Prostate gland (tissue), 2 donors: ENCODE measurements at regions not wholly inside any gene's neighbourhood (a gene's known extent, or its start where the extent isn't known, plus 50 kb on each side); places are given as distances from the start of the nearest gene placed in this dataset.

ENCODE experiments used
- DNase-seq: peaks from one replicate; pipeline ENCODE4 v3.0.0-alpha.2; 2019; ENCODE audit warnings: low spot score
- H3K27ac ChIP-seq, 2 donors: fragments of 200-600 bp; sonication (generic); 2 replicates each; pipeline ENCODE4 v1.5.1; 2017 to 2019
- H3K27me3 ChIP-seq: fragments of 200-600 bp; sonication (generic); replicated peaks from 2 replicates; pipeline ENCODE4 v1.5.1; 2019; ENCODE audit not compliant: insufficient read depth
- H3K36me3 ChIP-seq, 2 donors: fragments of 200-600 bp; sonication (generic); 1 replicate in 1 of 2; 2 replicates in 1 of 2; pipeline versions ENCODE4 v1.5.1 to v1.8.1; 2017 to 2019
- H3K4me1 ChIP-seq: fragments of 200-600 bp; sonication (generic); replicated peaks from 2 replicates; pipeline ENCODE4 v1.5.1; 2019
- H3K4me3 ChIP-seq, 2 donors: fragments of 200-600 bp; sonication (generic); 2 replicates each; pipeline ENCODE4 v1.5.1; 2017 to 2019
- H3K9me3 ChIP-seq: fragments of 200-600 bp; sonication (generic); 2 replicates; pipeline ENCODE4 v1.5.1; 2017
- CTCF ChIP-seq, 4 experiments: fragments of 200-600 bp in 2 of 4; fragments of 450-650 bp in 2 of 4; sonication (generic) in 2 of 4; IDR thresholded peaks; 1 replicate in 3 of 4; 2 replicates in 1 of 4; pipeline ENCODE4 v1.5.1; 2016 to 2019; ENCODE audit warnings: antibody characterized with exemption in 4 of 4, mild to moderate bottlenecking in 2 of 4, moderate library complexity in 2 of 4
- POLR2A ChIP-seq: fragments of 450-650 bp; IDR thresholded peaks from one replicate; pipeline ENCODE4 v1.6.1; 2016; ENCODE audit warnings: antibody characterized with exemption, mild to moderate bottlenecking
- POLR2AphosphoS5 ChIP-seq: sonication (generic); formaldehyde crosslinking; IDR thresholded peaks from one replicate; pipeline ENCODE4 v1.6.1; 2017; ENCODE audit warnings: antibody characterized with exemption
- WGBS: methylation state at CpG from one replicate; pipeline ENCODE4 v1.1.5; 2018; 5-methylcytosine and 5-hydroxymethylcytosine counted together
- intact Hi-C: fragments of 100-400 bp; cut with DNase I; formaldehyde crosslinking; loops from one replicate; pipeline ENCODE4 v1.14.2; 2022

- Histone ChIP-seq H3K36me3 (no peaks in the 10 kb centered on the region), H3K27ac (no peak overlapping the region), H3K27me3 (no peaks in the 10 kb centered on the region), H3K4me3 (no peak overlapping the region), H3K9me3 (no peaks in the 10 kb centered on the region), H3K4me1 (no peaks in the 10 kb centered on the region)
- TF ChIP-seq CTCF (IDR thresholded peaks at IDR 0.05), result no peak
- no peak for TF ChIP-seq POLR2AphosphoS5
- no peak for TF ChIP-seq POLR2A
- intact Hi-C loops, result no loop called here
- DNase-seq, result no peak
Measured at GRCh38 chr6:47371870-47372255, 62.2 kb upstream of the TNFRSF21 start.

GRCh38 chr6:47372318-47372717 lies 62.6 kb upstream of the TNFRSF21 start:
- WGBS, result 62% methylated on average over 1 of the region's 1 CpG
- no peak for TF ChIP-seq POLR2AphosphoS5
- no peak for TF ChIP-seq POLR2A
- TF ChIP-seq CTCF (IDR thresholded peaks at IDR 0.05), result no peak
- no peak for DNase-seq

GRCh38 chr6:47375426-47375825 lies 65.7 kb upstream of the TNFRSF21 start:
- intact Hi-C loops, result no loop called here
- WGBS, result 86% methylated on average over 1 of the region's 1 CpG
- H3K4me3 ChIP-seq, result no peak overlapping the region

More at GRCh38 chr6:47372318-47372717, 62.6 kb upstream of the TNFRSF21 start:
- intact Hi-C loops, result no loop called here
- Histone ChIP-seq H3K27ac (no peak overlapping the region), H3K4me3 (no peak overlapping the region), H3K4me1 (no peaks in the 10 kb centered on the region), H3K36me3 (no peaks in the 10 kb centered on the region), H3K9me3 (no peaks in the 10 kb centered on the region), H3K27me3 (no peaks in the 10 kb centered on the region)

GRCh38 chr6:47376930-47377329 lies 67.2 kb upstream of the TNFRSF21 start:
- TF ChIP-seq CTCF (IDR thresholded peaks at IDR 0.05) (no peak), POLR2AphosphoS5 (no peak), POLR2A (no peak)

More at GRCh38 chr6:47375426-47375825, 65.7 kb upstream of the TNFRSF21 start:
- Histone ChIP-seq H3K27ac (no peak overlapping the region), H3K9me3 (no peaks in the 10 kb centered on the region), H3K27me3 (no peaks in the 10 kb centered on the region), H3K4me1 (no peaks in the 10 kb centered on the region), H3K36me3 (no peaks in the 10 kb centered on the region)
- no peak for DNase-seq
- no peak for TF ChIP-seq POLR2A
- TF ChIP-seq CTCF (IDR thresholded peaks at IDR 0.05), result no peak
- TF ChIP-seq POLR2AphosphoS5, result no peak

GRCh38 chr6:47377971-47378370 lies 68.3 kb upstream of the TNFRSF21 start:
- Histone ChIP-seq H3K27me3 (no peaks in the 10 kb centered on the region), H3K9me3 (no peaks in the 10 kb centered on the region), H3K4me3 (no peak overlapping the region), H3K27ac (no peak overlapping the region), H3K36me3 (no peaks in the 10 kb centered on the region), H3K4me1 (no peaks in the 10 kb centered on the region)
- WGBS, result 92% methylated on average over 2 of the region's 2 CpGs
- no peak for TF ChIP-seq POLR2AphosphoS5
- TF ChIP-seq POLR2A, result no peak
- TF ChIP-seq CTCF (IDR thresholded peaks at IDR 0.05), result no peak
- DNase-seq, result no peak
- intact Hi-C loops, result no loop called here

More at GRCh38 chr6:47376930-47377329, 67.2 kb upstream of the TNFRSF21 start:
- DNase-seq, result no peak
- intact Hi-C loops, result no loop called here
- Histone ChIP-seq H3K27ac (no peak overlapping the region), H3K36me3 (no peaks in the 10 kb centered on the region), H3K4me1 (no peaks in the 10 kb centered on the region), H3K27me3 (no peaks in the 10 kb centered on the region), H3K9me3 (no peaks in the 10 kb centered on the region), H3K4me3 (no peak overlapping the region)
- 93% methylated on average over 15 of the region's 15 CpGs for WGBS
